AG09319 (cell line): ENCODE measurements at regions not wholly inside any gene's neighbourhood (a gene's known extent, or its start where the extent isn't known, plus 50 kb on each side); places are given as distances from the start of the nearest gene placed in this dataset.

Source experiments
- DNase-seq: peaks from one replicate; pipeline ENCODE4 v3.0.0-alpha.2; 2010; ENCODE audit warnings: low read depth; ENCODE audit errors: extremely low read depth
- TF ChIP-seq, protein P1 (sequence below): IDR thresholded peaks from 2 replicates; pipeline ENCODE4 v1.5.1; 2011; ENCODE audit warnings: low read depth, mild to moderate bottlenecking, inconsistent platforms, low read length, moderate library complexity

DNA sequence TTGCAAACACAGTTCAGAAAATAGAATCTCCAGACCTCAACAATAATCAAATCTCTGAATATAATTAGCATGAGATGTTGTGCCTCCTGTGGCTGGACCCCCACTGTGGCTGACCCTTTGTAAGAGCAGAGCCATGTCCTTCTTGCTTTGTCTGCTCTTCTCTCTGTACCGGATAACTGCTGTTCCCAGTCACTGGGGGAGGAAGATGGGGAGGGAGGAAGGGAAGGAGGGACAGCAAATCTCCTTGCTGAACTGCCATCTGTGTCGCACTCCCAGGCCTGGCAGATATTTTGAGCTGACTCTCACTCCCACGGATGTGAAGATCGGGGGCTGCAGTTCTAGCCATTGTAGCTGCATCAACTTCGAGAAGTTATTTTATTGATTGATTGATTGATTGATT lies 319.0 kb upstream of the CXCR4 start:
- TF ChIP-seq, protein P1, sequence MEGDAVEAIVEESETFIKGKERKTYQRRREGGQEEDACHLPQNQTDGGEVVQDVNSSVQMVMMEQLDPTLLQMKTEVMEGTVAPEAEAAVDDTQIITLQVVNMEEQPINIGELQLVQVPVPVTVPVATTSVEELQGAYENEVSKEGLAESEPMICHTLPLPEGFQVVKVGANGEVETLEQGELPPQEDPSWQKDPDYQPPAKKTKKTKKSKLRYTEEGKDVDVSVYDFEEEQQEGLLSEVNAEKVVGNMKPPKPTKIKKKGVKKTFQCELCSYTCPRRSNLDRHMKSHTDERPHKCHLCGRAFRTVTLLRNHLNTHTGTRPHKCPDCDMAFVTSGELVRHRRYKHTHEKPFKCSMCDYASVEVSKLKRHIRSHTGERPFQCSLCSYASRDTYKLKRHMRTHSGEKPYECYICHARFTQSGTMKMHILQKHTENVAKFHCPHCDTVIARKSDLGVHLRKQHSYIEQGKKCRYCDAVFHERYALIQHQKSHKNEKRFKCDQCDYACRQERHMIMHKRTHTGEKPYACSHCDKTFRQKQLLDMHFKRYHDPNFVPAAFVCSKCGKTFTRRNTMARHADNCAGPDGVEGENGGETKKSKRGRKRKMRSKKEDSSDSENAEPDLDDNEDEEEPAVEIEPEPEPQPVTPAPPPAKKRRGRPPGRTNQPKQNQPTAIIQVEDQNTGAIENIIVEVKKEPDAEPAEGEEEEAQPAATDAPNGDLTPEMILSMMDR = no peak
- no peak for DNase-seq

DNA sequence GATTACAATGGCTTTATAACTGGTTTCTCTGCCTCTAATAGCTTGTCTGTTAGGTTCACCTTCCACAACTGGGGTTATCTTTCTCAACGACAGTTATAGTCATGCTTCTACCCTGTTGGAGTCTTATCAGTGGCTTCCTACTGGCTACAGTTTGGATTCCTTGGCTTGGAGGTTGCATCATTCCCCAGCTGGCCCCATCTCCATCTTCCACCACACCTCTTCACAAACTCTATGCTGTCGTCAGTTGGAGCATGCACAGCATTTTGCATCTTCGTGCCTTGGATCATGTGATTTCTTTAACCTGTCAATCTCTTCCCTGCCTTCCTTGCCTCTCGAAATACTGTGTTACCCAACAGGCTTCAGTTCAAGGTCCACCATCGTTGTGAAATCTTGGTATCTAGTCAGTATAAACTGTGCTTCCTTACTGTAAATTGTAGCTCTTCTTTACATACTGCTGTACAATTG lies 316.3 kb upstream of the CXCR4 start:
- DNase-seq = no peak
- TF ChIP-seq, protein P1 = no peak

DNA sequence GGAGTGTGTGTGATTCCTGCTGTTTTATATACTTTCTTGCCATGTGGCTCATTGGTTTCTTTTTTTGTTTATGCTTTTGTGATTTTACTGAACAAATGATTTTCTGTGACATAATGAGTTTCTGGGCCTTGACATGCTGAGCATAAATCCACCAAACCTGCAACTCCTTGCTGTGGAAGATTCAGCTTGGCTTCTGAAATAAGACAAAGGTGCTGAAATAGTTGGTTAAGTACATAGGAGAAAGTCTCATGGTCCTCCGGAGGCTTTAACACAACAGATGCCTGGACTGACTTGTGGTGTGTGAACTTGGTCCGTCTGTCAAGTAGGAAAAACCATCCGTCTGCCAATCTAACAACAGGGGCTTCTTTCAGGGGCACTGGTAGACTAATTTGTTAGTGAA lies 315.3 kb upstream of the CXCR4 start:
- TF ChIP-seq, protein P1 = no peak
- no peak for DNase-seq

DNA sequence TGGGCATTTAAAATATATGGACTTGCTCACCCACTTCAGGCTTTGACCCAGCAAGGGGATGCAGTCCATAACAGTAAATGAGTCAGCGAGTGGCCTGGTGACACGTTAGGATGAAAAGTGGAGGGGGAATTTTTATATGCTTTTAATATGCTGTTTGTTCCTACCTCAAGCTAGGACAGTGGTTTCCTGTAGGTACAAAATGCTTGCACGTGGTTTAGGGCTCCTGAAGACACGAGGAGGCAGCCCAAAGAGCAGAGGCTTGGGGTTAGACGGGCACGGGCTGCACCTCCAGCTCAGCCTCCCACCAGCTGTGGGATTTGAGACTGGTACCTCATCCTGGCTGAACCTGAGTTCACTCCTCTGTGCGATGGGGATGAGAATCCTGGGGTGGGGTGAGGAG lies 306.2 kb upstream of the CXCR4 start:
- DNase-seq = no peak
- TF ChIP-seq, protein P1 = no peak

DNA sequence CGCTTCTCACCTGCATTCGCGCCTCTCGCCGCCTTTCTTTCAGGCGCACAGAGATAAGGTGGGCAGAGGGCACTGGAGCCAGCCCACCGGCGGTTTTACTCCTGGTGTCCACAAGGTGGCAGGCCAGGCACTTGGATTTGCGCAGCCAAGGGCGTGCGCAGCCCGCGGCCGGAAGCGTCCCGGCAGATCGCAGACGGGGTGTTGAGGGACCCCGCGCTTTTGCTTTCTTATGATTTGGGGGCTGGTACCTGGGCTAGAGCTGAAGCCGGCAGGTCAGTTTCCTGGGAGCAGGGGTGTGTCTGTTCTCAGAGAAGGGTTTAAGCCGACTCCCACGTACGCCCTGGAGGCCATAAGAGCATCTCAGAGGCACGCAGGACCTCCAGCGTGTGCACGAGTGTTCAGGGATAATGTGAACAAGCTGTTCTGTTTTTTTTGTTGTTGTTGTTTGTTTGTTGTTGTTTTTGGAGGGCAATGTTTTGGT lies 305.6 kb upstream of the CXCR4 start:
- peak; percentile 10 for DNase-seq
- TF ChIP-seq, protein P1 = peak; percentile 84

DNA sequence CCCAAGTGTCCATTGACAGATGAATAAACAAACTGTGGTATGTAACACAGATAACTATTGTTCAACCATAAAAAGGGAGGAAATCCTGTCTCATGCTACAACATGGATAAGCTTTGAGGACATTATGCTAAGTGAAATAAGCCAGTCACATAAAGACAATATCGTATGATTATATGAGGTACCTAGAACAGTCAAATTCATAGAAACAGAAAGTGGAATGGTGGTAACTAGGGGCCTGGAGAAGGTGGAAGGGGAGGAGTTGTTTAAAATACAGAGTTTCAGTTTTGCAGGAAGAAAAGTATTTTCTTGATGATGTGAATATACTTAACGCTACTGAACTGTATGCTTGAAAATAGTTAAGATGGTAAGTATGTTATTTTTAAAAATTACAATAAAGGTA lies 304.6 kb upstream of the CXCR4 start:
- TF ChIP-seq, protein P1 = no peak
- no peak for DNase-seq

DNA sequence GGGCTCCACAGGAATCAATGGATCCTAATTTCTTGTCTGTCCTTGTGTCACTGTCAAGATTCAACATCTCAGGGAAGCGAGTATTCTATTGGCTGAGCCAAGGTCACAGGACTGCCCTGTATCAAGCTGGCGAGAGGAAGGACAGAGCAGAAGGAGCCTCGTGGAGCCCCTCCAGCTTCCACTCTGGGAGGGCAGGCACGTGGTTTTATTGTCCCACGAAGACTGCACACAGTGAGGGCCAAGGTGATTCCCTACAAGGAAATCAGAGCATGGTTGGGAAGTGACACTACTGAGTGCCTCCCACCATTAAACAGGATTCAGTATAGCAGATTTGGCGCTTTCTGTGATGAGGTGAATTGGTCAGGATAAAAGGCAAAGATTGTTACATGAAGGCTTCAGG lies 302.4 kb upstream of the CXCR4 start:
- DNase-seq = no peak
- TF ChIP-seq, protein P1 = no peak
